Kidney epithelial cell (primary cell): ENCODE measurements at regions not wholly inside any gene's neighbourhood (a gene's known extent, or its start where the extent isn't known, plus 50 kb on each side); places are given as distances from the start of the nearest gene placed in this dataset.
"Not testable (repeated sequence)": the region's sequence is repeated elsewhere in the genome, so short reads cannot be mapped to it uniquely, and the experiment has no call there.

Source experiments
- DNase-seq: peaks from one replicate; pipeline ENCODE4 v3.0.0-alpha.2; 2010; ENCODE audit warnings: low read depth
- H3K27me3 ChIP-seq: 2 replicates; pipeline ENCODE4 v1.6.0; 2011; ENCODE audit warnings: low read length; ENCODE audit not compliant: control insufficient read depth, insufficient read depth
- H3K36me3 ChIP-seq: 2 replicates; pipeline ENCODE4 v1.5.1; 2011; ENCODE audit warnings: low read length; ENCODE audit not compliant: control insufficient read depth, insufficient read depth
- H3K4me3 ChIP-seq: 2 replicates; pipeline ENCODE4 v1.5.1; 2011; ENCODE audit warnings: low read depth, mild to moderate bottlenecking, control low read depth, low read length
- CTCF ChIP-seq: IDR thresholded peaks from 2 replicates; pipeline ENCODE4 v1.5.1; 2011; ENCODE audit warnings: mild to moderate bottlenecking, moderate library complexity, low read length, control low read depth, inconsistent platforms; ENCODE audit not compliant: insufficient read depth, poor library complexity, severe bottlenecking

DNA sequence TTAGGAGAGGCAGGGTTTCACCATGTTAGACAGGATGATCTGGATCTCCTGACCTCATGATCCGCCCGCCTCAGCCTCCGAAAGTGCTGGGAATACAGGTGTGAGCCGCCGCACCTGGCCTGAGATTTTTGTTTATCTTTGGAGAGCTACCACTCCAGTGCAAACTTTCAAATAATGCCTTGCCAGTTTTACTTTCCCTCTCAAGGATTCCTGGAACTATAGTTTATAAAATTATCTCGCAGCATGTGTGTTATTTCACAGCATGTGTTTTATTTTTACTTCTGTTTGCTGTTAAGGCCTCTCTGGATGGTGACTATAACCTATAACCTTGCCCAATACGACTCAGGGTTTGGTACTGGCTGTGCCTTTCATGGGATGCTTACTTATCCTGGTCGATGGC, 458.0 kb upstream of the NDN start:
- H3K36me3 ChIP-seq, DNase-seq, H3K4me3 ChIP-seq, H3K27me3 ChIP-seq: not testable (repeated sequence)

- no peaks in the 10 kb centered on the region for H3K36me3 ChIP-seq
- no peak for DNase-seq
- no peaks in the 10 kb centered on the region for H3K27me3 ChIP-seq
- no peak overlapping the region for H3K4me3 ChIP-seq
- TF ChIP-seq CTCF = no peak
These were observed 459.1 kb upstream of the NDN start for GRCh38 chr15:24146251-24146650.

- TF ChIP-seq CTCF = no peak
- H3K4me3 ChIP-seq = no peak overlapping the region
- DNase-seq = no peak
- H3K36me3 ChIP-seq = no peaks in the 10 kb centered on the region
- no peaks in the 10 kb centered on the region for H3K27me3 ChIP-seq
These were observed 463.4 kb upstream of the NDN start for GRCh38 chr15:24150542-24150941.

DNA sequence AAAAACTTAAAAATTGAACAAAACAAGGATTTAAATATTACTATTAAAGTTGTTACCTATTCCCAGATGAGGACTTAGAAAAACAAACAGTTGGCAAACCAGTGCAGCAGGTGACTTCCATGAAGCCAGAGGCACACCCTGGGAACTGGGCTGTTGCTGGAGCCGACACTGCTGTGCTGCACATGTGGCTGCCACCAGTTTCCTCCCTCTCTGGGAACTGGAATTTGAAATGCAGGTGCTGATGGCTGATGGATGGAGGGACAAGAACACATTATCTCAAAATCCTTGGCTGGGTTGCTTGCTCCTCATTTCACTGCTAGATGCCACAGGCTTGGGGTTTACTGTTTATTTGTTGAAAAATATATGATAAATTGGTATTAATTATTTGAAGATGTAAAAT, 471.2 kb upstream of the NDN start:
- H3K4me3 ChIP-seq, DNase-seq, H3K36me3 ChIP-seq, H3K27me3 ChIP-seq: not testable (repeated sequence)

- not testable (repeated sequence) for H3K4me3 ChIP-seq, H3K27me3 ChIP-seq, H3K36me3 ChIP-seq, DNase-seq
These were observed 478.4 kb upstream of the NDN start for GRCh38 chr15:24165512-24165911.

DNA sequence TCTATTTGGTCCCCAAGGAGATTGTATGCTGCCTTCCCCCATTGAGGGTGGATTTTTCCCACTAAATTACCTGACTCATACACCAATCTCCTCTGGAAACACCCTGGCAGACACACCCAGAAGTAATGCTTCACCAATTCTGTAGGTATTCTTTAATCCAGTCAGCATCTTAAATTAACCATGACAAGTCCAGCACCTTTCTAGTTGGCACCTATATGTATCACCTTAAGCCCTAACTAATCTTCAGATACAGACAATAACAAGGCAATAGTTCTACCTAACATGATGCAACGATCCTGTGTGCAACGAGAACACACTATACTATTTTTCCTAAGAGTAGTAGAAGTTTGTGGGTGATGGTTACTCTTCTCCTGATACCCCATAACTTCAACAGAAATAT, 473.3 kb upstream of the NPAP1 start:
- not testable (repeated sequence) for H3K27me3 ChIP-seq, H3K4me3 ChIP-seq, H3K36me3 ChIP-seq, DNase-seq

DNA sequence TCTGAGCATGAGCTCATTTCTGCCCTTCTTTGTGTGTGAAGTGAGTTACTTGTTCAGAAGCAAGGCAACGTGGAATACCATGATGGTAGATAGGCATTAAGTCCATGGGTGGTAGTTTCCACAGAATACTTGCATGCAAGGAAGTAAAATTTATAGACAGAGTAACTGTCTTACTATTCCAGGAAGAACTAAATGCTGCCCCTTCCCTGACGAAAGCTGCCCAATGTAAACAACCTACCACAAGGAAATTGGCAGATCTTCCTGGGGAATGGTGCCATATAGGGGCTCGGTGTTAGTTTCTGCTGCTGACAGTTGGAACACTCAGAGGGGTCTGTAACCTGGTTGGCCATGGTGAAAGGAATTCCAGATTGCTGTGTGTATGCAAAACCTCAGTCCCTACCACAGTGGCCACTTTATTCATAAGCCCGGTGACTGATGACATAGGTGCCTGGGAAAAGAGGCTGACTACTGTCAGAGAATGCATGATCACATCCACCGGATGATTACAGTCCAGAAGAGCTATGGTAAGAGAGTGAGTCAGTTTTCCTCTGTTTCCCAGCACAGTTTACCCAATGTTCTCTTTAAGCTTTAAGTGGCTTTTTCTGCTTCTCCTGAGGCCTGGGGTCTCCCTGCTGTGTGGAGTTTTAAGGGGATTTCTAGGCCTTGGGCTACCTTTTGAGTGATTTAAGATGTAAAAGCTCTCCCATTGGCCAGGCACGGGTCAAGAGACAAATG, 463.7 kb upstream of the NPAP1 start:
- not testable (repeated sequence) for H3K4me3 ChIP-seq, H3K27me3 ChIP-seq, DNase-seq, H3K36me3 ChIP-seq

GRCh38 chr15:24223739-24224138, 451.8 kb upstream of the NPAP1 start:
- no peaks in the 10 kb centered on the region for H3K36me3 ChIP-seq
- no peaks in the 10 kb centered on the region for H3K27me3 ChIP-seq
- no peak overlapping the region for H3K4me3 ChIP-seq
- TF ChIP-seq CTCF = no peak
- no peak for DNase-seq

- no peak for DNase-seq
- no peaks in the 10 kb centered on the region for H3K36me3 ChIP-seq
- no peaks in the 10 kb centered on the region for H3K27me3 ChIP-seq
- no peak for TF ChIP-seq CTCF
- no peak overlapping the region for H3K4me3 ChIP-seq
These were observed 451.4 kb upstream of the NPAP1 start for GRCh38 chr15:24224161-24224560.

DNA sequence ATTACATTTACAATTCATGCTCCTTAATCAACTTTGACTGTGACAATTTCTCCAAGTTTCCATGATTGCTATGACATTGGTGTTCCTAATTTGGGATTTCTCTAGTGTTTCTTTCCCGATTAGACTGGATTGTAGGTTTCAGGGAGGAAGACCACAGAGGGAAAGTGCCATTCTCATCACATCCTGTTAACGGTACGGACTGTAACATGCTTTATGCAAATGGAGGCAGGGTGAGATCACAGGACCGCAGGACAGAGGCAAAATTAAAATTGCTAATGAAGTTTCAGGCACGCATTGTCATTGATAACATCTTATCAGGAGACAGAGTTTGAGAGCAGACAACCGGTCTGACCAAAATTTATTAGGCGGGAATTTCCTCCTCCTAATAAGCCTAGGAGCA, 446.7 kb upstream of the NPAP1 start:
- DNase-seq = not testable (repeated sequence)

DNA sequence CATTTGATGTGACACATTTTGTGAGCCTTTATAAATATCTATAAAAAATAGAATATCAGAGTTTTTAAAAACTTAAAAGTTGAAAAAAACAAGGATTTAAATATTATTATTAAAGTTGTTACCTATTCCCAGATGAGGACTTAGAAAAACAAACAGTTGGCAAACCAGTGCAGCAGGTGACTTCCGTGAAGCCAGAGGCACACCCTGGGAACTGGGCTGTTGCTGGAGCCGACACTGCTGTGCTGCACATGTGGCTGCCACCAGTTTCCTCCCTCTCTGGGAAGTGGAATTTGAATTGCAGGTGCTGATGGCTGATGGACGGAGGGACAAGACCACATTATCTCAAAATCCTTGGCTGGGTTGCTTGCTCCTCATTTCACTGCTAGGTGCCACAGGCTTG, 442.4 kb upstream of the NPAP1 start:
- H3K36me3 ChIP-seq, H3K4me3 ChIP-seq, H3K27me3 ChIP-seq, DNase-seq: not testable (repeated sequence)

More for the DNA sequence above, 446.7 kb upstream of the NPAP1 start:
- not testable (repeated sequence) for H3K36me3 ChIP-seq, H3K4me3 ChIP-seq, H3K27me3 ChIP-seq
